Left ventricle myocardium superior (tissue), 1 donor: ENCODE measurements at regions not wholly inside any gene's neighbourhood (a gene's known extent, or its start where the extent isn't known, plus 50 kb on each side); places are given as distances from the start of the nearest gene placed in this dataset.

ENCODE experiments used
- ATAC-seq: fragments of 200-7000 bp; cut with Tn5 transposase; one replicate; pipeline ENCODE4 v1.9.1; 2020; ENCODE audit warnings: mild to moderate bottlenecking, moderate library complexity
- DNase-seq: peaks from one replicate; pipeline ENCODE4 v3.0.0-alpha.2; 2020
- intact Hi-C: fragments of 100-400 bp; cut with micrococcal nuclease; formaldehyde crosslinking; loops from one replicate; pipeline ENCODE4 v1.11.0; 2022
- donor health status: DM: no; HTN: yes; CAD: no; lungs with severe emphysema.

DNA sequence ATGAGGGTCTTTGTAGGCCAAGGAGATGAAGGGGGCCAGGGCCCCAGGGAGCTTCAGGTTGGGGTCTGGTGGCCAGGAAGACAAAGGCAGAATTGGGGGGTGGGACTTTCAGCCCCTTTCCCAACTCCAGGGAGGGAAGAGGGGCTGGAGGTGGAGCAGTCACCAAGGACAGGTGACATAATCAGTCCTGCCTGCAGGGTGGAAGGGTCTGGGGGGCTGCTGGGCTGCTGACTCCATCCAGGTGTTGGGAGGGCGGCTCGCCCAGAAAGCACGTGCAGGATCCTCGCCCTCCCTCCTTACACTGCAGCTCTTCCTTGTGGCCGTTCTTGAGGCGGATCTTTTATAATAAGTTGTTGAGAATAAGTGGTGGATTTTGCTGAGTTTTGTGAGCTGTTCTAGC lies 1491.1 kb downstream of the TBC1D22A start:
- no peak for DNase-seq
- ATAC-seq = no peak
- intact Hi-C loops = no loop called here

DNA sequence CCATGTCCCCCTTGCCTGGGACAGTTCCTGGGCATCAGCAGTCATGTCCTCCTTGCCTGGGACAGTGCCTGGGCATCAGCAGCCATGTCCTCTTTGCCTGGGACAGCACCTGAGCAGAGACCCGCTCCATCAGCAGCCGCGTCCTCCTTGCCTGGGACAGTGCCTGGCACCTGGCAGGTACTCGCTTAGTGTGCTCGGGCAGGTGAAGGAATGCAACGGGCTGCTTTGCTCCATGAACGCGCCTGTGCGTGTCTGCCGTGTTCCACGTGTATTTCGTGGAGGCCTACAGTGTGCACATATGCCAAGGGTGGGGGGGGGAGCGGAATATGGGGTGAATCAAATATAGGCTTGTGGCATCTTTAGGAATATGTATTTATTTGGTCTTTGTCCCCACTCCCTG lies 1490.7 kb downstream of the TBC1D22A start:
- DNase-seq (no peak), ATAC-seq (no peak)
- intact Hi-C loops = no loop called here

DNA sequence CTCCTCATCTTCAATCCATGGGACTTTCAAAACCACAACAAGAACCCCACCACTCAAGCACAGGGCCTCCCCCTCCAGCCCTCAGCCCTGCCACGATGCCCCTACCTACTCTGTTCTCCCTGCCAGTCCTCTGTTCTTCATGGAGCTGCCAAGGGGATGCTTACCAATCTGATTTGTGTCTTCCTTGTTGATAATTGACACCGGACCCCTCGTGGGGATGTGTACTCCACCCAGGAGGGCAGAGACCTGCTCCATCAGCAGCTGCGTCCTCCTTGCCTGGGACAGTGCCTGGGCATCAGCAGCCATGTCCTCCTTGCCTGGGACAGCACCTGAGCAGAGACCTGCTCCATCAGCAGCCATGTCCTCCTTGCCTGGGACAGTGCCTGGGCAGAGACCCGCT lies 1489.2 kb downstream of the TBC1D22A start:
- intact Hi-C loops = no loop called here
- no peak for DNase-seq
- ATAC-seq = no peak

DNA sequence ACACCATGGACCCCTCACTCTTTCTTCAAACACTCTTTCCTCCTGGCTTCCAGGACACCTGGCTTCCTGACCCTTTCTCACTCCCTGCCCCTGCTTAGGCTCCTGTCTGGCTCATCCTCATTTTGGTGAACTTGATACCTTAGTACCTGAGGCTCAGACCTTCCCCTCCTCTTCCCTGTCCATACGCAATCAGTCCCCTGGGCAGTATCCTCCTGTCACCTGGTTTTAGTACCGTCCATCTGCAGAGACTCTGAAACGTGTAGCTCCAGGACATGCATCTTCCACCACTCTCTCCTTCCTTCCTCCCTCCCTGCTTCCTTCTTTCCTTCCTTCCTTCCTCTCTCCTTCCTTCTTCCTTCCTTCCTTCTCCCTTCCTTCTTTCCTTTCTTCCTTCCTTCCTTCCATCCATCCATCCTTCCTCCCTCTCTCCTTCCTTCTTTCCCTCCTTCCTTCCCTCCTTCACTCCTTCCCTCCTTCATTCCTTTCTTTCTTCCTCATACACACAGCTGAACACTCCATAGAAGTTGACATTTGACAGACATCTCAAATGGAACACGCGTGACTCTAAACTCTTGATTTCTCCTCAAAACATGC lies 1488.6 kb downstream of the TBC1D22A start:
- ATAC-seq = no peak
- intact Hi-C loops = no loop called here
- no peak for DNase-seq

DNA sequence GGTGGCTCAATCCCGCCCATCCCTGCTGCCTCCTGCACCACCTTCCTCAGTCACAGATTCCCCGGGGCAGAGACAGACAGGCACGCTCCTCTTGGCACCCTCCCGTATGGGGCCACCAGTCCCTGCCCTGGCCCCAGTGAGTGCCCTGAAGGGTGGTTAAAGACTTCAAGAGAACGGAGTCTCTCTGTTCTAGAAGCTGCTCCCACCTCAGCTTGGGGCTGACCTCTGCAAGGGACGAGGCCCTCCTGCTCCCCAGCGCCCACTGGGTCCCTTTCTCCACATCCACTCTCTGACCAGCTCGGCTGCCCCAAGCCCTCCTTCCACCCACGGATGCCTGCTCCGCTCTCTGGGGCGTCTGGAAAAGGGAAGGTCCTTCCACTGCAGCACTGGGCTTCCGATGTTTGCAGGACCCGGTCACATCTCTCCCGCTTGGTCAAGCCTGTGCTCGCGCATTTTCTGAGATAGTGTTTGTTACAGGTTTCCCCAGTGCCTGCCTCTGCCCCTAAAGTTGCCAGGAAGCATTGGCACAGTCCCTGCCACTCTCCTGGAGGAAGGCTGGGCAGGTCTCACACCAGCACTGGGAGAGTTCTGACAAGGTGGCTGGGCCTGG lies 1487.9 kb downstream of the TBC1D22A start:
- intact Hi-C loops = no loop called here
- ATAC-seq (no peak), DNase-seq (no peak)

DNA sequence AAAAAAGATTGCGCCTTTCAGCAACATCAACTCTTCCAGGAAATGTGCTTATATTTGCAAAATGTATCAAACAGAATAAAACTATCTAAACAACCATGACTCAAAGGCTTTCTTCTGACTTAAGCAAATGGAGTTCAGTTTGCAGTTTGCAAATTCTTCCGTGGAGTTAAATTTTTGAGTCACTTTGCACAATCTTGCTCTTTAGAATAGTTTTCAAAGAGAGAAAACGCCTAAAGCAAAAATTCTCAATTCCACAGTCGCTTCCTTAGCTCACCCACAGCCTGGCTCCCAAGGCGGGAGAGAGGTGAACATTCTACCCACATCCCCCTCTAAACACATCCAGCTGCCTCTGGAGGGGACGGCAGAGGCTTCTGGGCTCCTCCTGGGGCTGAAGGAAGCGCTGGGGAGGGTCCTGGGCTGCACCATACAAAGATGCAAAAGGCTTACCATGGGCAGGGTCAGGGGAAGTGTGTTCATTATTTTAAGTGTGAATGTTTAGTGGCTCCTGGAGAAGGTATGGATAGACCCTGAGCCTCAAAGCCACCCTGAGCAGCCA lies 1487.3 kb downstream of the TBC1D22A start:
- DNase-seq = no peak
- intact Hi-C loops = no loop called here

DNA sequence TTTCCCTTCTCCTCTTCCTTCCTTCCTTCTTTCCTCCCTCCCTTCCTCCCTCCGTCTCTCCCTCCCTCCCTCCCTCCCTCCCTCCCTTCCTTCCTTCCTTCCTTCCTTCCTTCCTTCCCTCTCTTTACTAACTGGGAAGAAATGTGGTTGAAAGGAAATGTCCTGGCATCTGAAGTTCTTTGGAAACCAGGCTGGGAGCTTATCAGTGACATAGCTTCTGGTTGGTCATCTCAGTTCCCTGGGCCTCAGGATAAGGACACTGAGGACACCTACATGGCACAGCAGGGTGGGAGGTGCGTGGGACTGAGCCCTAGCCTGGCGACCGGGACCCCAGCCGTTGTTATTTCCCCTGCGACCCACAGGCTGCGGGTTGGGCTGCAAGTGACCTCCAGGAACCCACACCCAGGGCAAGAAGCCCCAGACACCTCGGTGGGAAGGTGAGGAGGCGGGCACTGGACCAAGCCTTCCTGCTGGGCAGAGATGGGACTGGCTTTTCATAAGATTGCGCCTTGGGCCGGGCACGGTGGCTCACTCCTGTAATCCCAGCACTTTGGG lies 1486.5 kb downstream of the TBC1D22A start:
- ATAC-seq (no peak), DNase-seq (no peak)
- intact Hi-C loops = no loop called here

More for the DNA sequence above, 1487.3 kb downstream of the TBC1D22A start:
- ATAC-seq = no peak

DNA sequence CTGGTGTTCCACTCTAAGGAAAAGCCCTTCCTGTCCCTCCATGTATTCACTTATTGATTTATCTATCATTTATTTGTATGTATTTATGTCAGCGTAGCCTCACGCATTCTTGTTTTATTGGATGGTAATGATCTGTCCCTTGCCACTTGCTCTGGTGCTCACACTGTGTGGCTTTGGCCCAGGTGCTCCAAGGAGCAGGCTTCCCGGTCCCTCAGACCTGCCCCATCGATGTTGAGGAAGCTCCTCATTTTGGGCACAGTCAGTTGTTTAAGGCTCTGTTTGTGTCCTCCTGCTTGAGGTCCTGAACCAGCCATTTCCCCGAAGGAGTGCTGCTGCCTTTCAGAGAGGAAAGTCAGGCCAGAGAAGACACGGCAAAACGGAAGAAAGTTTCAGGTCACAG lies 1485.4 kb downstream of the TBC1D22A start:
- DNase-seq = no peak
- no peak for ATAC-seq
- intact Hi-C loops = no loop called here

DNA sequence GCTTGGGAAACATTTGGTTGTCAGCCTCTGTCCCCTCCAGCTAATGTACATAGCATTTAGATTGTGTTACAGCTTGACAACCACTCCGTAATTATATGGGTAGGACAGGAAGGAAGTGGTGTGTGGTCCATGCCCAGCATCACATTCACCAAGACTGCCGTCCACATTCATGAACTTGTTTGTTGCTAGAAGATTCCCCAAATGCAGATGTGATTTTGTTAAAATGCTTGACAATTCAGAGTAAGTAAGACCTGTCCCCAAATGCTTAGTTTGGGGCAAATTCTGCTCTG lies 1482.7 kb downstream of the TBC1D22A start:
- intact Hi-C loops = no loop called here
- ATAC-seq (no peak), DNase-seq (no peak)

DNA sequence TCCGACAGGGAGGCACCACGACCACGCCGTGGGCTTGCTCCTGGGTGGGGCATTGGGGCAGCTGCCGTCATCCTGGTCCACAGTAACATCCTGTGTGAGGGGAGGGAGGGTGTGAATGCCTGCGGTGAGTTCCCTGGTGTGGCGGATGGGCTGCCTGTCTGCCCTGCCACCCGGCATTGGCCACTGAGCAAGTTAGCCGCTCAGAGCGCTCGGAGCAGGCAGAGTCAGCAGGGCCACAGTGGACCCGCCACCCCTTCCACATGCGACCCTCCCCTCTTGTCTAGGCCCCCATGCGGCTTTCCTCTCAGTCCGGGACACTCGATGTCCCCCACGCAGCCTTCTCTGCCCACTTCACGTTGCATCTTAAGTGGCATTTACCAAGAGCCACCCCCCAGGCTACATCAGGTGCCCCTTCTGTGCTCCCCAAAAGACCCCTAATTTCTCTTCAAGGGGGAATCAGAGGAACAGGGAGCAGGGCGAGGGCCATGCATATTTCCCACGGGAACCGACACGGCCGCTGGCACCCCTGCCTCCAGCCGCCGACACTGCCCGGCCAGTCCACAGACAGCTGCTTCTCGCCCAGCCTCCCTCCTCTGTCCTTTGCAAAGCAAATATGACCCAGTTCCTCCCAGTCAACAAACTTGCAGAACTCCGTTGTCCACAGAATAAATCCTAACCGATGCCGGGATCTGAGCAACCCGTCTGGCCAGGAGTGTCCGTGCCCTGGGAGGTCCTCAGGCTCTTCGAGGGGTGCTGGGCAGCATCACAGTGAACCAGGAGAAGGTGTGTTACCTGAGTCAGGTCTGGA lies 1482.1 kb downstream of the TBC1D22A start:
- DNase-seq (no peak), ATAC-seq (no peak)
- intact Hi-C loops = no loop called here

DNA sequence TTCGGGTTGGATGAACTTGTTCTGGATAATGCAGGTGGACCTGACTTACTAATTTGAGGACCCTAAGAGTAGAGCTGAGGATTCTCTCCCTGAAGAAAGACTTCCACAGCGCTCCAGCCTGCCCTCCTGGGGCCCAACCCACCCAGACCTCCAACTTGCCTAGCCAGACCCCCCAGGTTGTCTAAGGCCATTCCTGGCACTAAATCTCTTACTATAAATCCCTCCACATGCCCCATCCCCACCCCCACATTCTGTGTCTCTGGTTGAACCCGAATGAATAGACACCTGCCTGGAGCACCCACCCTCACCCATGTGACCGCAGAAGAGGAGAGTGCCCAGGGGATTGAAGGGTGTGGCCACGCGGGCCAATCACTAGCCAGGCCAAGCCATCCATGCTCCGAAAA lies 1480.0 kb downstream of the TBC1D22A start:
- intact Hi-C loops = no loop called here
- DNase-seq (no peak), ATAC-seq (no peak)

DNA sequence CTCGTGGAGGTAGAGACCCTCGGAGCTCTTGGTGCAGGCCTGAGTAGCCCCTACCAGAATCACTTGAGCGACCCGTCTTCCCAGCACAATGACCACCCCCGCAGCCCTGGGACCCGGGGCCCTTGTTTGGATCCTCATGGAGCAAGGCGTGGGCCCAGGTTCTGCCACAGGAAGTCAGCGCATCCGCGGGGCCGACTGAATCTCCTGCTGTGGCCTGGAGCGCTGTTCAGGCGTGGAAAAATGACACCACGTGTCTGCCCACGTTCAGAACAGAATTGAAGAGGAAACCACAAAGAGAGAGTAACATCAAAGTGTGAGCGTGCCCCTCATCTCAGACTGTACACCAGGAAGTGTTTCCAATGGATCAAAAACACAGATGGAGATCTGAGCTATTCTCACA lies 1479.2 kb downstream of the TBC1D22A start:
- DNase-seq = no peak

DNA sequence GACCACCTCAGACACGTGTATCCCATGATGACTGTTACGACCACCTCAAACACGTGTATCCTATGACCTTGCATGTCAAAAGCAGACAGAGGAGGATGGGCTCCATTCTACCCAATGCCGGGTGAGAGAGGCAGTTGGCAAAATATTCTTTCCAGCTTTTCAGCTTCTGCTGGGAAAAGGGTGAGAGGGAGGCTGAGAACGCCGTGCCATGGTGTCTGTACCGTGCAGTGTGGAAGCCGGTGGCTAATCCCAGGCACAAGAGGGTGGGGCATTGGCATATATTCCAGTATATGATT lies 1478.4 kb downstream of the TBC1D22A start:
- DNase-seq = no peak
- no peak for ATAC-seq
- intact Hi-C loops = no loop called here

More for the DNA sequence above, 1479.2 kb downstream of the TBC1D22A start:
- intact Hi-C loops = no loop called here
- no peak for ATAC-seq

DNA sequence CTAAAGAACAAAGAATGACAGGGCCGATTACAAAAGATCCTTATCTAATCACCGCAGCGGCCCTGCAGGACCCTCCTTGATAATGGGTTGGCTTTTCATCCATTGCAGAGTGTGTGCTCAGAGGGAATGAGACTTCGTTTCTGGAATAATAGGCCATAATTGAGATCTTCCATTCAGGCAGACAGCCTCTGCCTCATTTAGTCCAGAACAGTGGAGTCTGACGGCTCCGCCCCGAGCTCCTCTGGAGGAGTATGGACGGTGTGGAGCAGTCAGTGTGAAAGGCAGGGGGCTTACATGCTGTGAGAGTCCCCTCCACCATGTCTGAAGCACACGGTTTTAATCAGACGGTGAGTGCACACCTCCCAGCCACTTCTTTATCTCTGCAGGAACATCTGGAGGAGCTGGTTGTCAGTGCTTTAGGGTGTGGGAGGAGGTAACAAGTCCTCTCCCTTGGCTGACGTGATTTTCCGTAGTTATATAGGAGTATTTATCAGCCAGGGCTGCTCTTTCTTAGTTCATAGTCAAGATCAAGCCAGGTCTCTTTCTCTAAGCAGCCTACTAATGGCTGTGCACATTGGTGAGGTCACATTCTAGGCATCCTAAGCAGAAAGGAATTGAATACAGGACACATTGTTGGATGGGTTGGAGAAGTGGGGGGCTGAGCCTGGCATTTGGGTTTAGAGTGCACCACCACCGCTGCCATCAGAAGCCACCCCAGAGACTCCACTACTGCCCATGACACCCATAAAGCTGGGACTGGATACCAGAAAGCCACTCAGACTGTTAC lies 1477.9 kb downstream of the TBC1D22A start:
- intact Hi-C loops = no loop called here
- DNase-seq = no peak
- ATAC-seq = no peak

DNA sequence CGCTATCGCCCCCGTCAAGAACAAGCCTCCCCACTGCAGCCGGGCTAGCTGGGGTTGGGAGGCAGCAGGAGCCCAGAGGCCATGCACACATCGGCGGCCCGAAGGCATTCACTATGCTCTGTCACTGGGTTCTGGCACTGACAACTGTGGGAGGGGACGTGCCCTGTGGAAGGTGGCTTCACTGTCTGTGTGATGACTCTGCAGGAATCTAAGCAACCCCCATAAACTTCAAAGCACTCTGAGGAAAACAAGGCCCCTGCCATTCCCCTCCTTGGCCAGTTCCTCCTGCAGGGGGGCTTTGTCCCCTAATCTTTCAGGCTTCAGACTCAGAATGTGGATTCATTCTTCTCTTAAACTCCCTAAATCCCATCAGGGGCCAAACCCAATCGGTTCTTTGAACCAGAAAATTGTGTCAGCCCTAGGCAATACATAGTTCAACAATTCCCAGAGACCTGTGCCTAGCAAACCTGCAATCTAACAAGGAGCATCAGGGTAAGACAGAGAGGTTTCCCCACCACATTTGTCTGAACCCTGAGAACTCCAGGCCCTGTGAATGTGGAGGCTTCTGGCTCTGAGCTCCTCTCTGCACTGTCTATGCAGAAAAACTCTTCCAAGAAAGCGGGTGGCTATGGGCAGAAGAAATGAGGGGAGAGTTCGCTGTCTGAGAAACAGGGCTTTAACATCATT lies 1477.2 kb downstream of the TBC1D22A start:
- ATAC-seq = no peak
- intact Hi-C loops = no loop called here
- DNase-seq = no peak

DNA sequence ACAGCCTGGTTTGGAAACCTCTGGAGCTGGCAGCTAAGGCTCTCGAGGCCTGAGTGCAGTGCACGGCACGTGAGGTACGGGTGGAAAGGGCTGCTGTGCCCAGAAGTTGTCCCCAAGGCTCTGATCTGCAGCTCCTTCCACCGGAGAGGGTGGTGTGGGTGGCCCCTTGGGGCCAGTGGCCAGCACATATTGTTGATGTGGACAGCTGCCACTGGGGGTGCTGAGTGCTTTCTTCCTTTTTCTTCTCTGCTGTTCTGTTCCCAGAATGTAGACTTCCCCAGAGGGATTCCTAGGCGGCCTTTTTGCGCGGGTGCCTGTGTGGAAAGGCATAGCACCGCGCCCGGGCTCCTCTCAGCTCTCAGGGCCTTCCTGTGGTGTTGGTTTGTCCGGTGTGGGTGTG lies 1476.5 kb downstream of the TBC1D22A start:
- DNase-seq (no peak), ATAC-seq (no peak)
- intact Hi-C loops = no loop called here

DNA sequence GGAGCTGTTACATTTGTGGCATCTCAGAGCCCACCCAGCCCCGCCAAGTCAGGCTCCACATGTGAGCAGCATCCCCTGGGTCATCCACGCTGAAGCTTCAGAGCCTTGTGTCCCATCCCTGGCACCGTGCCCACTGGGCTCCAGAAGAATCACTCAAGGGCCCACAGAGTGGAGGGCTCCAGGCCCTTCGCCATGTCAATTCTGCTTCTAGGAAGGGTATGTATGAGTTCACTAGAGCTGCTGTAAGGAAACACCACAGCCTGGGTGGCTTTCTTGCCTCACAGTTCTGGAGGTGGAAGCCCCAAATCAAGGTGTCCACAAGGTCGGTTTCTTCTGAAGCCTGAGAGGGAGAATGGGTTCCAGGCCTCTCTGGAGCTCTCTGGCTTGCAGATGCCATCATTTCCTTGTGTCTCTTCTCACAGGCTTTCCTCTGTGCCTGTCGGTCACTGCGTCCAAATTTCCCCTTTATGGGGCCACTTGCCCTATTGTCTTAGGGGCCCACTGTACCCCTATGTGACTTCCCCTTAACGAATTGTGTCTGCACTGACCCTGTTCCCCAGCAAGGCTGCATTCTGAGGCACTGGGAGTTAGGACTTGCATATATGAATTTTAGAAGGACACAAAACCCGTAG lies 1476.0 kb downstream of the TBC1D22A start:
- no peak for ATAC-seq

DNA sequence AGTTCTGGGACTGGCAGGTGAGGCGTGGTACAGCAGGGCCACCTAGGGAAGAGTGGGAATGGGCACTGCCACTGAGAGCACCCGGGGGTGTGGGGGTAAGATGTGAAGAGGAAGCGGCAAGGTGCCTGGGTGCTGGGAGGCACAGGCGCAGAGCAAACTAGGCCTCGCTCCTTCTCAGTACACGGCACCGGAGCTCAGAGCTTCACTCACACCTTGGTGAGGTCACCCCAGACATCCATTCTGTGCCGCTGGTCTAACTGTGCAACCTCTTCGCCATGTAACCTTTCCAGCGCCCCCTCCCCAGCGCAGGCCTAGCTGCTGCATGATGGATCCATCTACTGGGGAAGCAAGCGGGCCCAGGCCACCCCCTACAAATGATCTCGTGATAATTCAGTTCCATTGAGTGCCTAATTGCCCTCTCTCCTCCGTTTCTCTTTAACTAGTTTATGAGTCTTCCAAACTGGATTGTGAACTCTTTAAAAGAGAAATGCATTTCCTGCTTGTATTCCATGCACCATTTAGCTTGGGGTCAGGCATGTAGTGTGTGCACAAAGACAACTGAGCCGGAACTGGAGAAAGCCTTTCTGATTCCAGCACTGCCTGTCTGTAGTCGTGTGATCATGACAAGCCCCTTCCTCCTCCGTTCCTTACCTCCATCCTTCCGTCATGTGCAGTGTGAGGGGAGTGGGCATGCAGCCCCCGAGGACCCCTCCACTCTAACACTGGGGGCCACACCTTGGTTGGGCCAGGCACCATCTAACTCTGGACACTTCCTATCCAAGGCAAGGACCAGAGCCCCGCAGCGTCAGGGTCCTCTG lies 1475.2 kb downstream of the TBC1D22A start:
- ATAC-seq (no peak), DNase-seq (no peak)
- intact Hi-C loops = no loop called here

More for the DNA sequence above, 1476.0 kb downstream of the TBC1D22A start:
- DNase-seq = no peak
- intact Hi-C loops = no loop called here
